NT2/D1 (cell line): ENCODE measurements at regions not wholly inside any gene's neighbourhood (a gene's known extent, or its start where the extent isn't known, plus 50 kb on each side); places are given as distances from the start of the nearest gene placed in this dataset.

Source experiments
- SUZ12 ChIP-seq: IDR thresholded peaks from 2 replicates; pipeline ENCODE4 v1.6.1; 2011; ENCODE audit not compliant: insufficient read length, insufficient read depth; ENCODE audit errors: extremely low read depth
- ZNF274 ChIP-seq: IDR thresholded peaks from 2 replicates; pipeline ENCODE4 v1.6.1; 2011; ENCODE audit warnings: mild to moderate bottlenecking, low read depth, low read length

DNA sequence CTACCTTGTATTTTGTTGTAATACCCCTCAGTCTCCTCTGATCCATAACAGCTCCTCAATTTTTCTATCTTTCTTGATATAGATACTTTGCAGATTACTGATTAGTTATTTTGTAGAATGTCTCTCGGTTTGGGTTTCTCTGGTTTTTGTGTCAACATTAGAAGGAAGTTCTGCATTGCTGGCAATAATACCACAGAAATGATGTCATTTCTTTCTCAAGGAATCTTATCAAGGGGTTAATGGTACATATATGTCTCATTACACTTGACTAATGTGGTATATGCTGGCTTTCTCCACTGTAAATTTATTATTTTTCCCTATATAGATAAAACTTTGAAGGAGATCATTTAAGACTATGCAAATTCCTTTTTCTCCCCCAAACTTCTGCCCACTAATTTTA, 183.6 kb upstream of the DKK2 start:
- TF ChIP-seq SUZ12 (no peak), ZNF274 (no peak)
